Peyer's patch (tissue), 4 donors: ENCODE measurements at regions not wholly inside any gene's neighbourhood (a gene's known extent, or its start where the extent isn't known, plus 50 kb on each side); places are given as distances from the start of the nearest gene placed in this dataset.

Source experiments
- POLR2A ChIP-seq, 2 donors: fragments of 450-650 bp; IDR thresholded peaks; one replicate each; pipeline ENCODE4 v1.5.1; 2017; ENCODE audit warnings: antibody characterized with exemption in 2 of 2, mild to moderate bottlenecking in 2 of 2, moderate library complexity in 2 of 2
- TF ChIP-seq, protein P1 (sequence below), 6 experiments: fragments of 450-650 bp in 4 of 6; fragments of 200-600 bp in 2 of 6; sonication (generic) in 1 of 6; IDR thresholded peaks; one replicate each; pipeline ENCODE4 v1.5.1; 2017 to 2019; ENCODE audit warnings: antibody characterized with exemption in 6 of 6, mild to moderate bottlenecking in 3 of 6, moderate library complexity in 1 of 6

DNA sequence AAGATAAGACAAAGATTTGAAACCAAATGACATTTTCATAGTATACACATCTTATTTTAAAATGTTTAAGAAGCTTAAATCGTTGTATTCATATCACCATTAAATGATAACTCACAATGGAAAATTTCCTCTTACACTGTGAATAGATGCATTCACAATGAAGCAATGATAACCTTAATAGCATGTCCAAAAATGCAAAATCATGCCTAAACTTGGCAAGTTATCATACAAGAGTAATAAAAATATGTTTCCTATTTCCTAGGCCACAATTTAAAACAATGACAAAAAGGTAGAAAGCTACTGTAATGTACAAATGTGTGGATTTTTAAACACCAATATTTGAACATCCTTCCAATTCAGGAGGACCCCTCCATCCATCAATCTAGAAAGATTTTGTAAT lies 157.4 kb upstream of the GULP1 start:
- no peak for TF ChIP-seq POLR2A (IDR thresholded peaks at IDR 0.05)
- TF ChIP-seq, protein P1, sequence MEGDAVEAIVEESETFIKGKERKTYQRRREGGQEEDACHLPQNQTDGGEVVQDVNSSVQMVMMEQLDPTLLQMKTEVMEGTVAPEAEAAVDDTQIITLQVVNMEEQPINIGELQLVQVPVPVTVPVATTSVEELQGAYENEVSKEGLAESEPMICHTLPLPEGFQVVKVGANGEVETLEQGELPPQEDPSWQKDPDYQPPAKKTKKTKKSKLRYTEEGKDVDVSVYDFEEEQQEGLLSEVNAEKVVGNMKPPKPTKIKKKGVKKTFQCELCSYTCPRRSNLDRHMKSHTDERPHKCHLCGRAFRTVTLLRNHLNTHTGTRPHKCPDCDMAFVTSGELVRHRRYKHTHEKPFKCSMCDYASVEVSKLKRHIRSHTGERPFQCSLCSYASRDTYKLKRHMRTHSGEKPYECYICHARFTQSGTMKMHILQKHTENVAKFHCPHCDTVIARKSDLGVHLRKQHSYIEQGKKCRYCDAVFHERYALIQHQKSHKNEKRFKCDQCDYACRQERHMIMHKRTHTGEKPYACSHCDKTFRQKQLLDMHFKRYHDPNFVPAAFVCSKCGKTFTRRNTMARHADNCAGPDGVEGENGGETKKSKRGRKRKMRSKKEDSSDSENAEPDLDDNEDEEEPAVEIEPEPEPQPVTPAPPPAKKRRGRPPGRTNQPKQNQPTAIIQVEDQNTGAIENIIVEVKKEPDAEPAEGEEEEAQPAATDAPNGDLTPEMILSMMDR (IDR thresholded peaks at IDR 0.05): no peak
